IPS-15b (cell line): ENCODE measurements at regions not wholly inside any gene's neighbourhood (a gene's known extent, or its start where the extent isn't known, plus 50 kb on each side); places are given as distances from the start of the nearest gene placed in this dataset.

ENCODE experiments used
- H3K27me3 ChIP-seq: one replicate; pipeline ENCODE4 v1.6.1; 2013; ENCODE audit warnings: low read length; ENCODE audit not compliant: control insufficient read depth, insufficient read depth
- H3K36me3 ChIP-seq: one replicate; pipeline ENCODE4 v1.6.1; 2013; ENCODE audit warnings: low read length; ENCODE audit not compliant: control insufficient read depth, insufficient read depth
- H3K4me1 ChIP-seq: one replicate; pipeline ENCODE4 v1.6.1; 2013; ENCODE audit warnings: mild to moderate bottlenecking, low read length; ENCODE audit not compliant: control insufficient read depth, insufficient read depth
- H3K4me3 ChIP-seq: one replicate; pipeline ENCODE4 v1.5.1; 2013; ENCODE audit warnings: low read depth, low read length
- H3K9ac ChIP-seq: one replicate; pipeline ENCODE4 v1.6.1; 2013; ENCODE audit warnings: low read depth, mild to moderate bottlenecking, low read length
- H3K9me3 ChIP-seq: one replicate; pipeline ENCODE4 v1.6.1; 2013; ENCODE audit warnings: mild to moderate bottlenecking, low read length; ENCODE audit not compliant: control insufficient read depth, insufficient read depth

DNA sequence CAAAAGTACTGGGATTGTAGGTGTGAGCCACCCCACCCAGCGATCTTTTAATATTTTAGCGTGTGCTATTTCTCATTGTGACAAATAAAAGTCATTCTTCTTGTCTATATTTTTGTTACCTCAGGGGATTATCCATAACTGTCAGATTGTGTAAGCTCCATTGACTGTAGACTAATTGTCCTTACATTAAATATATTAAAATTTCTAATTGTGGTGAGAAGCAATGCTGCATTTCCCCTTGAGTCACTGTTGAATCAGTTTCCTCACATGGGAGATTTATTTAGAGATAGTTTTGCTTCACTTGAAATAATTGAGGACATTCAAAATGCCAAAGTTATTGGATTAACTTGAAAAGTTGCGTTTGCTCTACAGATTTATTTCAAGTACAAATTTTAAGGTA lies 782.4 kb upstream of the WWC1 start:
- Histone ChIP-seq H3K36me3 (no peaks in the 10 kb centered on the region), H3K9me3 (no peaks in the 10 kb centered on the region), H3K4me3 (no peak overlapping the region), H3K9ac (no peak overlapping the region), H3K27me3 (no peaks in the 10 kb centered on the region), H3K4me1 (peaks cover 9% of the 10 kb centered on the region)

DNA sequence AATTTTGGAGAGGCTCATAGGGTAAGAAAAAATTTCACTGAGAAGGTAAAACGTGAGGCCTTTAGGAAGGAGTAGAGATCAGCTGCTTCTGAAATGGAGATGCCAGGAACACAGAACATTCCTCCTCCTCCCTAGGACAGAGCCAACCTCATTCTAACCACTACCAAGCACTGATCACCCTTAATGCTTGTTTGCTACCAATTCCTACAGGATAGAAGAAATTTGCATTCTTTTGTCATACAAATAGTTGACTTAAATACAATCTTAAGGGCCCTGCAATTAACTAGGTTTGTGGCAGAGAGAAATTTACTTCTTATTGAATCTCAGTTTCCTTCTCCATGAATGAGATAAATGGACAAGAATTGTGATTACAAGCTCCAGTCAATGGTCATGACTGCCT lies 780.2 kb upstream of the WWC1 start:
- Histone ChIP-seq H3K9ac (no peak overlapping the region), H3K4me1 (peaks cover 9% of the 10 kb centered on the region), H3K9me3 (no peaks in the 10 kb centered on the region), H3K27me3 (no peaks in the 10 kb centered on the region), H3K4me3 (no peak overlapping the region), H3K36me3 (no peaks in the 10 kb centered on the region)

DNA sequence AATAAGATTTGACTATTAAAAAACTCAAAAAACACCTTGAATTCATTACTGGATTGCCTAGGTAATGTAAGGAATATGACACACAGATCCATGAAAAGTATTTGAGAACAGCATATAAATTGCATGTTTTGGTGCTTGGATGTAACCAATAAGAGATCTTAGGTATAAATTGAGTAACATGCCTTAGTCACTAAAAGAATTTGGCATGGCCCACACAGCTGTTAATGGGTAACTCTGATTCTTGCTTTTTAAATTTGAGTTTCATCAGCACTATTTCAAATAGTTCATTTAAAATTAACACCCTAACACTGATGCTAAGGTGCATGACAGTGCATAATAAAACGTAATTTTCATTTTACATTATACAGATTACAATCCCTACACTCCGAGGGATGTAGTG lies 779.3 kb upstream of the WWC1 start:
- Histone ChIP-seq H3K9ac (no peak overlapping the region), H3K36me3 (no peaks in the 10 kb centered on the region), H3K4me3 (no peak overlapping the region), H3K27me3 (no peaks in the 10 kb centered on the region), H3K4me1 (peaks cover 13% of the 10 kb centered on the region), H3K9me3 (no peaks in the 10 kb centered on the region)

DNA sequence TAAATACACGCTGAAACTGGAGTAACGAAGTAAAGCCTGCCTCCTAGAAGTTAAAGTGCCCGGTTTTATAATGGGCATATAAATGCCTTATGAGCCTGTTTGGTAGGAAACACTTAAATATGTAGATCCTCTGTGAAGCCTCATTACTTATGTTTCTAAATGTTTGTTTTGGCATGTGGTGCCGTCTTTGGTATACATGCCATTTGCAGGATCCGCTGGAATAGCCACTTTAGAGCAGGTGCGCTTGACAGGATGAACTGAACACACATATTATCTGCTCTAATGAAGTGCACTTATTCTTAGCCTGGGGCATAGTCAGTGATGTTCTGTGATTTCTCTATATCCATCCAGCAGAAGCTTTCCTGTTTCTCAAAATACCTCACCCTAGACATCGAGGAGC lies 778.1 kb upstream of the WWC1 start:
- no peak overlapping the region for H3K9ac ChIP-seq
- H3K36me3 ChIP-seq = no peaks in the 10 kb centered on the region
- H3K4me1 ChIP-seq = peaks cover 13% of the 10 kb centered on the region
- no peaks in the 10 kb centered on the region for H3K9me3 ChIP-seq
- no peak overlapping the region for H3K4me3 ChIP-seq
- H3K27me3 ChIP-seq = no peaks in the 10 kb centered on the region

DNA sequence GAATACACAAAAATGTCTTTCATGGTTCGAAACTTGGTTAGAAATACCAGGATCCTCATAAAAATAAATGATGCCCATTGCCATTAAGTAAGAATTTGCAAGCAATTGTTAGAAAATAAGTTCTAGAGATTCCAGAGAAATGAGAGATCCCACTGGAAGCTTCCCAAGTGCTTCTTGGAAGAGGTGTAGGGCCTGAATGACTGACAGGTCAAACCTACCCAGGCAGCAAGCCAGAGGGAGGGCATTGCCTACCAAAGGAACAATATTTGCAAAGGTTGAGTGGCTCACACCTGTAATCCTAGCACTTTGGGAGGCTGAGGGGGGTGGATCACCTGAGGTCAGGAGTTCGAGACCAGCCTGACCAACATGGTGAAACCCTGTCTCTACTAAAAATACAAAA lies 777.0 kb upstream of the WWC1 start:
- Histone ChIP-seq H3K9ac (no peak overlapping the region), H3K27me3 (no peaks in the 10 kb centered on the region), H3K4me1 (peaks cover 13% of the 10 kb centered on the region), H3K4me3 (no peak overlapping the region), H3K36me3 (no peaks in the 10 kb centered on the region), H3K9me3 (no peaks in the 10 kb centered on the region)

DNA sequence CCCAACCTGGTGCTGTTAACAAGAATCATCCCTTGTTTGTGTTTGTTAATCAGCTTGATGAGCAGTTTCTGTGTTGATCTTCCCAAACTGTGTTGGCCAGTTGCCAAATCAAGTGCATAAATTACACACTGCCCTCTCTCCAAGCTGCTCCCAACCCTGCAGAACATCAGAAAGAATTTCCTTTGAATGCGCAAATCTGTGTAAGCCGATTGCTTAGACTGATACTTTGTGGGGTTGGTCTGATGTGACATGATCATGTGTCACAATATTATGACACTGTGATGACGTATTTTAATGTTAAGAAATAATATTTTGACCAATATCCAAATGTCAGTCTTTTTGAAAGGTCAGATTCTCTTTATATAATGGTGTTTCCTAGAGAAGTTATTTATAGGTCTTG lies 766.4 kb upstream of the WWC1 start:
- Histone ChIP-seq H3K9me3 (no peaks in the 10 kb centered on the region), H3K36me3 (no peaks in the 10 kb centered on the region), H3K4me1 (no peaks in the 10 kb centered on the region), H3K9ac (no peak overlapping the region), H3K4me3 (no peak overlapping the region), H3K27me3 (no peaks in the 10 kb centered on the region)

DNA sequence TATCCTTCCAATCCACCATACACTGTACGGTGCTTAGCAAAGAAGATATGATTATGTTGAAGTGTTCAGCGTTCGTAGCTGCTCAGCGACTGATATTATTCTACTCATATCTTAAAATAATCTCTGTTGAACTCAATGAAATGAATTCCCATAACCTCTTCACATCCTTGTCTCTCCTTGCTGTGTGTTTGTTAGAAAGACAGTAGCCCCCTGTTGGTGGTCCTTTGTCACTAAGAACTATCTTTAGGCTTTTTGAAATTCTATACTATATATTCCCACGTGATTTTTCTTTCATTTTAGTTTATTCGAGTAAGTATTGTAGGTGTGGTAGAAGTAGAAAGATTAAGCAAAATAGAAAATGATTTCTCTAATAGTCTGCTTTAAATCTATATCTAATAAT lies 762.8 kb upstream of the WWC1 start:
- Histone ChIP-seq H3K9me3 (no peaks in the 10 kb centered on the region), H3K4me1 (no peaks in the 10 kb centered on the region), H3K36me3 (no peaks in the 10 kb centered on the region), H3K27me3 (no peaks in the 10 kb centered on the region), H3K4me3 (no peak overlapping the region), H3K9ac (no peak overlapping the region)

DNA sequence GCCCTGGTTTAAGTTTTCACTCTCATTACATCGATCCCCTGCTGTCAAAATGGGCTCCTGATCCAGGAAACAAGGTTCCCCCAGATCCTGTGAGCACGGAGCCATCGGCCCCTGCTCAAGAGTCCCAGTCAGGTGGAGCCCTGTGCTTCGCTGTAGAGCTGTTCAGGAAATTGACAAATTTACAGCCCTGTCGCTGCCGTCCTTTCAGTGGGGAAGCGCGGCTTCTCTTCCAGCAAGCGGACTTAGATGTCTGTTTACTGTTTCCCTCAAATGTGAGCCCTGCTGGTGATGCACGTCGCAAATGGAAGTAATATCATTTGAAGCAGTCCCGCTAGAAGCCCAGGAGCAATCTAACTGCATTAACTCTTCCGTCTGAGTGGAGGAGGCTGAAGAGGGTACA lies 760.9 kb upstream of the WWC1 start:
- H3K4me3 ChIP-seq = no peak overlapping the region
- no peaks in the 10 kb centered on the region for H3K9me3 ChIP-seq
- no peak overlapping the region for H3K9ac ChIP-seq
- no peaks in the 10 kb centered on the region for H3K36me3 ChIP-seq
- no peaks in the 10 kb centered on the region for H3K27me3 ChIP-seq
- H3K4me1 ChIP-seq = no peaks in the 10 kb centered on the region

DNA sequence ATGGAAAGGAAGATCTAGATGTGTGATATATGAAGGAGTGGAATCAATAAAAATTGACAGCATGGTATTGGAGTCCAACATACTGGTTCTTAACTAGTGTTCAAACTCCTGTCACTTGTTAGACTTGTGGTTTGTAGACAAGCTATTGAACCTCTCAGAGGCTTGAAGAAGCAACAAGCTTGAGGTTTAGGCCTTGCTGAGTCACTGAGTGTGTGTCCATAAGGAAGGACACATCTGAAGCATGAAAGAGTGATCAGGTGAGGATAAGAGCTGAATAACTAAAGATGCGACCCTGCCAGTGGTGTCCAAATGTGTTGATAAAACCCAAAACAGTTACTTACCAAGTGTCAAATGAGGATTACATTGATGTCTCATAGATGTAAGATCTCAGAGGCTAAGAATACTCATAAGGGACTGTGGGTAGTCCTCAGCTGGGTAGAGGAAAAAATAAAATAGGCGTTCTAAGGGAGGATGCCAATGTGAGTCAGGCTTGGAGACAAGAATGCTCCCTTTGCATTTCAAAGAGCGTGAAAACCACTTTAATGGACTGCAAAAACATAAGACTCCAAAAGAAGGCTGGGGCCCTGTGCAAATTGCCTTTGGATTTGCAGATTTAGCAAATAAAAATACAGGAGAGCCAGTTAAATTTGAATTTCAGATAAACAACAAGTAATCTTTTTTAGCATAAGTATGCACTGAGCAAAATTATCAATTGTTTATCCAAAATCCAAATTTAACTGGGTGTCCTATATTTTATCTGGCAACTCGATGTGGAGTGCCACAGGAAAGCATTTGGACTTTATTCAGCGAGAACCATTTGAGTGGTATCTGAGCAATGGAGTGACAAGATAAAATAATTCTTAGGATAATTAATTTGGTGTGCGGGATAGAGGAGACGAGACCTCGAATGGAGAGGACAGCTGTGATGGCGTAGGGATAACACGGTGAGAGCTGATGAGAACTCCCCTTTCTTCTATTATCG lies 757.3 kb upstream of the WWC1 start:
- Histone ChIP-seq H3K27me3 (no peaks in the 10 kb centered on the region), H3K4me3 (no peak overlapping the region), H3K36me3 (no peaks in the 10 kb centered on the region), H3K9me3 (no peaks in the 10 kb centered on the region), H3K4me1 (no peaks in the 10 kb centered on the region), H3K9ac (no peak overlapping the region)

DNA sequence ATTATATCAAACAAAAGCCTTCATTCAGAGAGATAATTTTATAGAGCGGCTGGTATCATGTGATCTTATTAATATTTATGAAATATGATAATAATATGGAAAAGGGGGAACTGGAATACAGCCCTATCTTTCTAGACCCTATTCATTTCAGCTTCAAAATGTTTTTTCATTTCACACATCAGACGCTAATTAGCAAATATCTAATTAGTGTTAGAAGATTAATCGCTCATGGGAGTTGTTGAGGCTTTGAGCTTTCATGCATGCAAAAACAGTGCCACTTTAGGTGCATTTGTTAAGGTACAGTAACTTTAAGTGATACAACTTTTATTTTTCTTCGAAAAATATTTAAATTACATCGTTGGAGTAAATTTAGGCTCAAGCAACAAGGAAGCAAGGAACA lies 751.7 kb upstream of the WWC1 start:
- Histone ChIP-seq H3K36me3 (no peaks in the 10 kb centered on the region), H3K4me3 (no peak overlapping the region), H3K9me3 (no peaks in the 10 kb centered on the region), H3K4me1 (no peaks in the 10 kb centered on the region), H3K9ac (no peak overlapping the region), H3K27me3 (no peaks in the 10 kb centered on the region)

DNA sequence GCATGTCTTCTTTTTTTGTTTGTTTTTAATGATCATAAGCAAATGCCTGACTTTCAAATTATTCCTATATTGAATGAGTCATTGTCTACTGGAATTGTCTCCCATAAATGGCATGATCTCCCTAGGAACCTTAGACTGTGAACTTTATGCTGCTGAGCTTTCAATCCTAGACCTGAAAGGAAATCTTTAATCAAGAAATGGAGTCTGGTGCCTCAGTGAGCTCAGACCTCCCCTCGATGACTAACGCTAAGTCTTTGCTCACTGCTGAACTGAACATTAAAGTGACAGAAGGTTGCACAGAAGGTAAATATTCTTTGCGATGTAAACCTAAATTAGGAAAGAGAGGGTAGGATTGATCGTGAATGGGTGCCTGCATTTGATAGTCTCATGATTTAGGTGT lies 745.2 kb upstream of the WWC1 start:
- no peaks in the 10 kb centered on the region for H3K4me1 ChIP-seq
- no peaks in the 10 kb centered on the region for H3K27me3 ChIP-seq
- H3K9me3 ChIP-seq = no peaks in the 10 kb centered on the region
- H3K9ac ChIP-seq = no peak overlapping the region
- no peak overlapping the region for H3K4me3 ChIP-seq
- H3K36me3 ChIP-seq = no peaks in the 10 kb centered on the region

DNA sequence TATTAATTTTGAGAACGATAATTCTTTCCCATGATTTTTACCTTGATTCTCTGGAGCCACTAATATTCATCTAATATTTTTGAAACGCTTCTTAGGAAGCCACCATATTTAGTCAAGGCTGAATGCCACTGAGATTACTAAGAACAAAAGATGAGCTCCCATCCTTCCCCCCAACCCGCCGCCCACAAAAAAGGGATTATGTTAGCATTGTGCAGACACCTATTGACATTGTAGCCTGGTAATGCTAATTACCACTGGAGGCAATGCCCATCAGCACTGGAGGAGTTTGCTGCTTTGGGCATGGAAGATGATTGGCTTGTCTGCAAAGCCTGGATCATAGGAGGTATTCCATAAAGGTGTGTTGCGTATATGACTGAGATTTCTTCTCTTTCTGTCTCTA lies 739.1 kb upstream of the WWC1 start:
- Histone ChIP-seq H3K4me1 (no peaks in the 10 kb centered on the region), H3K4me3 (no peak overlapping the region), H3K27me3 (no peaks in the 10 kb centered on the region), H3K36me3 (no peaks in the 10 kb centered on the region), H3K9ac (no peak overlapping the region), H3K9me3 (no peaks in the 10 kb centered on the region)
